GM23338 (cell line): ENCODE measurements at regions not wholly inside any gene's neighbourhood (a gene's known extent, or its start where the extent isn't known, plus 50 kb on each side); places are given as distances from the start of the nearest gene placed in this dataset.

Experiments used
- CREB1 ChIP-seq: fragments of 250-450 bp; sonication (Bioruptor Pico); IDR thresholded peaks from 2 replicates; pipeline ENCODE4 v1.5.0; 2020; ENCODE audit warnings: low read depth, mild to moderate bottlenecking, moderate library complexity
- CTCF ChIP-seq, 2 experiments: fragments of 200-600 bp in 1 of 2; sonication (generic) in 1 of 2; conservative IDR thresholded peaks; 2 replicates each; pipeline versions ENCODE4 v1.5.1 to v1.6.1; 2016 to 2017; ENCODE audit warnings: antibody characterized with exemption in 2 of 2, low read depth in 2 of 2, mild to moderate bottlenecking in 2 of 2, moderate library complexity in 1 of 2
- ETS1 ChIP-seq: IDR thresholded peaks from 2 replicates; pipeline ENCODE4 v1.6.1; 2016; ENCODE audit warnings: antibody characterized with exemption
- EZH2 ChIP-seq: fragments of 200-600 bp; sonication (generic); IDR thresholded peaks from one replicate; pipeline ENCODE4 v1.8.0; 2017; ENCODE audit warnings: antibody characterized with exemption, mild to moderate bottlenecking, low read depth; ENCODE audit not compliant: unreplicated experiment
- EZH2phosphoT487 ChIP-seq: fragments of 200-600 bp; sonication (generic); IDR thresholded peaks from one replicate; pipeline ENCODE4 v1.8.1; 2018; ENCODE audit warnings: antibody characterized with exemption; ENCODE audit not compliant: unreplicated experiment
- NANOG ChIP-seq: IDR thresholded peaks from 2 replicates; pipeline ENCODE4 v1.6.1; 2016; ENCODE audit warnings: antibody characterized with exemption, borderline replicate concordance
- POLR2AphosphoS5 ChIP-seq: IDR thresholded peaks from 2 replicates; pipeline ENCODE4 v1.6.1; 2016; ENCODE audit warnings: antibody characterized with exemption, low read depth
- REST ChIP-seq: IDR thresholded peaks from one replicate; pipeline ENCODE4 v1.6.1; 2018; ENCODE audit warnings: antibody characterized with exemption; ENCODE audit not compliant: unreplicated experiment
- ZNF114 ChIP-seq: fragments of 250-450 bp; sonication (Bioruptor Pico); IDR thresholded peaks from 2 replicates; pipeline ENCODE4 v1.5.0; 2020; ENCODE audit warnings: mild to moderate bottlenecking, moderate library complexity
- ZNF462 ChIP-seq: fragments of 250-450 bp; sonication (Bioruptor Pico); IDR thresholded peaks from 2 replicates; pipeline ENCODE4 v1.5.0; 2020; ENCODE audit warnings: mild to moderate bottlenecking, moderate library complexity

- no peak for TF ChIP-seq CREB1 (CRISPR knock-in tag)
- TF ChIP-seq CTCF (conservative IDR thresholded peaks at IDR 0.05; ENCODE audit: low read depth in 2 of 2): no peak
- TF ChIP-seq EZH2: no peak
- no peak for TF ChIP-seq NANOG
- no peak for TF ChIP-seq EZH2phosphoT487
- no peak for TF ChIP-seq ETS1
- no peak for TF ChIP-seq POLR2AphosphoS5
- no peak for TF ChIP-seq ZNF462 (CRISPR knock-in tag)
- TF ChIP-seq REST: no peak
- TF ChIP-seq ZNF114 (CRISPR knock-in tag): no peak
Observed at GRCh38 chr3:80192936-80193335, 425.1 kb upstream of the ROBO1 start.
